ENCODE measurements at regions not wholly inside any gene's neighbourhood (a gene's known extent, or its start where the extent isn't known, plus 50 kb on each side); places are given as distances from the start of the nearest gene placed in this dataset.
"Not testable (repeated sequence)": the region's sequence is repeated elsewhere in the genome, so short reads cannot be mapped to it uniquely, and the experiment has no call there.

DNA sequence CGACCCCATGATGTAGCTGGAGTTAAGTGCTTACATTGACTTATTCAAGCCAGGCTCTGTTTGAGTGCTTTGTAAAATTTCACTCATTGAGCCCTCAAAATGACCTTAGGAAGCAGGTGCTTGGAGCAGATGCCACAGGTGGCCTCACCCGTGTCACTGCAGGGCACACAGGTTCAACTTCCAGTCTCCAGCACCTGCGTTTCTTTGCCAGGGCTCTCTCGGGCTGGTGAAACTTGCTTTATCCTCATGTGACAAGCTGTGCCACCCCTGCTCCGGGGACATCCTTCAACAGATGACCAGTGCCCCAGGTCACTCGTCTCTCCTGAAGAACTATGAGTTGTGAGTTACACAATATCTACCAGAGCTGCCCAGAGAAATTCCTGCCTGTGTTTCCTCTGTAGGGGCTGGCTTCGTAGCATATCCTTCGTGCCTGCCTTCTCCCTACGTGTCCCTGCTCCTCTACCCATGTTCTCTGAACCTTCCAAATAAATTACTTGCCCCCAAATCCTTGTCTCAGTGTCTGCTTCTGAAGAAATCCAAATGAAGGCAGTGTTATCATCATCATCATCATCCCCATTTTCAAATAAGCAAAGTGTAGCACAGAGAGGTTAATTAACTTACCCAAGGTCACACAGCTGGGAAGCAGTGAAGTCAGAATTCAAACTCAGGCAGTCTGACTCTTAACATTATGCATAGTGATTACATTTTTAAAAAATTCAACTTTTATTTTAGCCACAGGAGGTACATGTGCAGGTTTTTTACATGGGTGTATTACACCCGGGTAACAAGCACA is 352.5 kb downstream of the NPIPA8 start:
- no peak for DNase-seq (ENCODE audit: low spot score)

DNA sequence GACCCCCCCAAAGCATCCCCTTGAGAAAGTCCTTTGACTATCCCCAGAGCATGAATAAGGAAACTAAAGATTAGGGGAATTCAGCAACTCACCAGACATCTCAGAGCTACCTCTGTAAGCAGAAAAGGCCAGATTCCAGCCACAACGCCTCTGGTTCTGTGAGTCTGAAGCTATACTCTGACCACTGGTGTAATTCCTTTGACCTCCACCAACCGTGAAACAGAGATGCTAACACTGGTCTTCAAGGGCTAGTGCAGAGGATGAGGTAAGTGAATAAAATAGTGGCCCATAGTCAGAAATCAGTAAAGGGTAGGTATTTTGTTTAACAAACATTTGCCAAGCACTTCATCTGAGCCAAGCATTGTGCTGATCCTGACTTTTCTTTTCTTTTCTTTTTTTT is 353.4 kb downstream of the NPIPA8 start:
- no peak for DNase-seq (ENCODE audit: low spot score)

DNA sequence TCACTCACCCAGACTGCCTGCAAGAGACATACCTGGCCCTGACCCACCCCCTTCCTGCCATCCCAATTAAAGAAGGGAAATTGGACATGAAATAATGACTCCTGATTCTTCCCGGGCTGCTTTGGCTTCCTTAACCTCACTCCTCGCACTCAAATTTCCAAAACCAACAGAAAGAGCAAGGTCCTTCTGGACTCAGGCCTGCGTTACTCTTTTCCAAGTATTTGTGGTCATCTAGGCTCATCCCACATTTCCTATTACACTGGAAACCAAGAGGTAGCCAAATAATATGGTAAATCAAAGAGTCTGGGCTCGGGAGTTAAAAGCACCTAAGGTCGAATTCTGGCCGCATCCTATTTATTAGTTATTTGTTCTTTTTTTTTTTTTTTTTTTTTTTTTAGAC is 359.3 kb downstream of the NPIPA8 start:
- no peak for DNase-seq (ENCODE audit: low spot score)

DNA sequence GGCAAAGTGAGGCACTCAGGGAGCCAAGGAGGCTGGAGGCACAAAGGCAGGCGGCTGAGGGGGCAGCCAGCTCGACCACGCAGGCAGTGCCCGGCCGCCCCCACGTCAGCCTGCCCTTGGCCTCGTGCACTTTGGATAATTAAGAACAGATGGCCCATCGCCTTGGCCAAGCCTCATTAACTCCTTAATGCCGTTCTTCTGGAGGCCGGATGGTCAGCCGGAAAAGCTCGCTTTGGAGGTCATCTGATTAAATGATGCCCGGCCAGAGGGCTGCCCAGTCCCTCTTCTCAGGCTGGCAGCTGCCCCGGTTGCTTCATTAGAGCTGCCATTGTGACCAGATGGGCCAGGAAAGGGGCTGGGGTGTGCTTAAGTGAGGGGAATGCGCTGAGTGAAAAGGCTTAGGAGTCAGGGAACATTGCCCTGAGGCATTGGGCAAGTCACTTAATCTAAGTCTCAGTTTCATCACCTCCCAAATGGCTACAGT is 364.0 kb downstream of the NPIPA8 start:
- no peak for DNase-seq (ENCODE audit: low spot score)

DNA sequence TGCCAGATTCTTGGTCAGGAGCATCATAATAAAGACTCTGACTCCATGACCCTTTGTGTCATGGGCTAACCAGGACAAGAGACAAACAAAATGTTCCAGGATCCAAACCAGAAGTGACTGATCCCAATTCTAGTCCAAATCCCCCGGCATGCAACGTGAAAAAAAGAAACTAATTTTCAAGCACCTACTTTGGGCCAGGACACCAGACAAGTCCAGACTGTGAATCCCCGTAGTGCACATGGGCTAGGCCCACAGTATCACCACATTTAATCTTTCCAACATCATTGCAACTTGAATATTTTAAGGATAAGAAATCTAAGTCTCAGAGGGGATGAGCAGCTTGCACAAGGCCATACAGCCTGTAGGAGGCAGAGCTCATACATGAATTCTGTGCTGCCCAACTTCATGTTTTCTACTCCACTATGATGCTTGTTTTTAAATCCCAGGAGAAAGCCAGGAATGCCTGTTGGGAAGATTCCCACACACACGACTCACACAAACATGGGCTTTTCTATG is 365.7 kb downstream of the NPIPA8 start:
- DNase-seq (ENCODE audit: low spot score), result no peak

DNA sequence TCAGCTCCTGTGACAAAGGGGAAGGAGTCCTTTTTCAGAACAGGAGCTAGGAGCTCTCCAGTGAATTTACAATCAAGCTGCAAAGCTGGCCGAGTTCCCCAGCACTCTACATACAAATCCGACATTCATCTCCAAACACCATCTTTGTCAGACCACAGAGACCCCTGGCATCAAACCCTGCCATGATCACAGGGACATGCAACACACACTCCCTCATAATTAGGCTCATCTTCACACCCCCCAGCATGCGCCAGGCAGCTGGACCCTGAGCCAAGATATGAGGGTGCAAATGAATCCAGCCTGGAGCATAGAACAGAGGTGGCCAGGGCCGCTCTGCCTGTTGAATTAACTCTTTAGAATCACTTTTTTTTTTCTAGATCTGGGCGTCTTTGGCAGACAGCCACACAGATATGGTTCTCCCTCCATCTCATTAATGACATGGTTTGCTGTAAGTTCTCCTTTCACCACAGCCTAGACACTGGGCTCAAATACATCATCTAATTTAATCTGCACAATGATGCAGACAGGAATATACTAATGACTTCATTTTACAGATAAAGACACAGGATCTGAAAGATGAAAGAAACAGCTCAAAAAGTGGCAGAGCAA is 366.3 kb downstream of the NPIPA8 start:
- DNase-seq (ENCODE audit: low spot score), result no peak

DNA sequence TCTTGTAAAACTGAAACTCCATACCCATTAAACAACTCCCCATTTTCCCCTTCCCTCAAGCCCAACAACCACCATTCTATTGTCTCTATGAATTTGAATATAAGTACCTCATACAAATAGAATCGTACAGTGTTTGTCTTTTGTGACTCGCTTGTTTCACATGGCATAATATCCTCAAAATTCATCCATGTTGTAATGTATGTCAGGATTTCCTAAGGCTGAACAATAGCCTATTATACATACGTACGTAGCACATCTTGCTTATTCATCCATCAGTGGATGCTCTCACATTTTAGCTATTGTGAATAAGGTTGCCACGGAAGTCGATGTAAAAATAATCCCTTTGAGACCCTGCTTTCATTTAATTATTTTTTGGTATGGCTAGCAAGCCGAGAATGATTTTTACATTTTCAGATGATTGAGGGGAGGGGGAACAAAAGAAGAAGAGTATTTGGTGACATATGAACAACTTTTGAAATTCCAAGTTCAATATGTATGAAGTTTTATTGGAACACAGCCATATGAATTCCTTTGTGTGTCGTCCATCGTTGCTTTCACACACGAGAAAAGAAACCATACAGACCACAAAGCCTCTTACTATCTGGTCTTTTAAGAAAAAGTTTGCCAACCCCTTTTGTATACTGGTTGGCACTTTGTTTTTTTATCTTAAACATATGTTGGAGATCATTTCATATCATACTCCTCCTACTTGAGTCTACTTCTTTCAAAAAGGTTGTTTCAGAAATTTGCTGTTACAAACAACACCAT is 371.2 kb downstream of the NPIPA8 start:
- DNase-seq (ENCODE audit: low spot score), result no peak

DNA sequence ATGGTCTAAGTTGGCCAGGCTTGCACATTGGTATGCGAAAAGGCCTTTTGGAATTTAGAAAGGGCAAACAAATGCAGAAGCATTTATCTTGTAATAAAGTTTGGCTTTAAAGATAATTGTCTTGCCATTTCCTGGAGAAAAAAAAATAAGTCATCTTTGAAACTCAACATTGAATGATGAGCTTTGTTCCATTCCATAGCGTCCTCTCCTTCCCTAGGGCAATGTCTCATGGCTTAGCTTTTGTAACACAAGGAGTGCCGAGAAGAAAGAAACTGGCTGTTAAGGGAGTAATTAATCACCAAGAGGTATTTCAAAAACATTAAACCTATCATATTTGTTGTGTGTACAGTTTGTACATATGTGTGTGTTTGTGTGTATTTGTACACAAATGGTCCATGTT is 372.3 kb downstream of the NPIPA8 start:
- no peak for DNase-seq (ENCODE audit: low spot score)

DNA sequence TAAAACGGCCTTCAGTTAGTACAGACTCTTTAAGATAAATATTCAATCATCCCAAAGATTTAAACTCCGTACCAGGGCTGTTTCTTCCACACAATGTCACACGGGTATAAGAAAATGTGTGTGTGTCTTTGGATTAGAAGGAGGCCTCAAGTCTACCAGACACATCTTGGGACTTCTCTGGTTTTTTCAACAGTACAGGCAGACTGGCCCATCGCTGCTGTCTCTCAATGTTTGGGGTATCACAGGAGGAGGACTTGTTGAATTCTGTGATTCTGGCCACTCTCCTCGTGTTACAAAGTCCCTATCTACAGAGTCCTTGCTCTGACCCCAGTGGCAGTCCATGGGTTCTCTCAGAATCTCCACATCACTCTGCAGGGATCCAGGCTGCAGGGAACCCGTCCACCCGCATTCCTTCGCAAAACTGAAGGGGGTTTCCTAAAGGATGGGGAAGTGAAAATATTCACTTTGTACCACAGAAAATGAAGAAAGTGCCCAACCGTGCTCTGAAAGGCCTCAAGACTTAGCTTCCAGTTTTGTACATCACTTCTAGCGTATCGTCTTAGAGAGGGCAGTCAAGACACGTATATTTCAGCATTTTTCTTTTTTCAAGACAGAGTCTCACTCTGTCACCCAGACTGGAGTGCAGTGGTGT is 373.2 kb downstream of the NPIPA8 start:
- DNase-seq (ENCODE audit: low spot score), result no peak

DNA sequence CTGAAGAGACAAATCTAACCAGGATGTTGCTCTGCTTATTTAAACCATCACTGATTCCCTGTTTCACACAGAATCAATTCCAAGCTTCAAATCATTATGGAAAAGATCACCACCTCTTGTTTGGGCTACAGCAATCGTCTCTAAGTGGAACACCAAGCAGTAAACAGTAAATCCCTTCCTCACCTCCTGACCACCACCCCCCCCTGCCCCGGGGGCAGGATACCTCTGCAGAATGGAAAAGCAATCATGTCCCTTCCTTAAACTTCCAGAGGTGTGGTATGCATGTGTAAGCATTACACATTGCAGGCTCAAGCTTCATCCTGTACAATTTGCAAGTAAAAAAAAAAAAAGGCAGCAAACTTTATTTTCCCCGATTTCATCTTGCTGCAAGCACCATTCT is 373.8 kb downstream of the NPIPA8 start:
- no peak for DNase-seq (ENCODE audit: low spot score)

DNA sequence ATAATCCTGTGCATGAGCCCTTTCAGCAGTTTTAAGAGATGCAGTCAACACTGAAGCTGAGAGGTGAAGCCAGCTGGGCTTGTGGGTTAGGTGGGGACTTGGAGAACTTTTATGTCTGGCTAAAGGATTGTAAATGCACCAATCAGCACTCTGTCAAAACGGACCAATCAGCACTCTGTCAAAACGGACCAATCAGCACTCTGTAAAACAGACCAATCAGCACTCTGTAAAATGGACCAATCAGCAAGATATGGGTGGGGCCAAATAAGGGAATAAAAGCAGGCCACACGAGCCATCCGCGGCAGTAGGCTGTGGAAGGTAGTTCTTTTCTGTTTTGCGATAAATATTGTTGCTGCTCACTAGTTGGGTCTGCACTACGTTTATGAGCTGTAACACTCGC is 374.7 kb downstream of the NPIPA8 start:
- not testable (repeated sequence) for DNase-seq (ENCODE audit: low spot score)

DNA sequence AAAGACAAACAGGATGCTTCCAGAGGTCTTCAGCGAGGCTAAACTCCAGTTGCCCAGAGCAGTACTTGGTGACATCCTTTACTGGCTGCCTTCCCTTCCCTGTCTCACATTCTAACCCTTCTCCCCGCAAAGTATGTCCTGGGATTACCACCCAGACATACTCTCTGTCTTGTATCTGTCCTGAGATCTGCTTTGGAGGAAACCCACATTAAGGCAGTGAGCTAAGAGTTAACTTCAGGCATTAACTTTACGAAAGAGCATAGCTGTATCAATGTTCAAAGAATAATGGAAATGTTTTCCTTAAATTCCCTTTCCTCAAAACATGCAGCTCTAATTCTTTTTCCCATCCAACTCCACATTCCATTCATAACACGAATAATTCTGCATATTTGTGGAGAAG is 385.2 kb downstream of the NPIPA8 start:
- no peak for DNase-seq (ENCODE audit: low spot score)

DNA sequence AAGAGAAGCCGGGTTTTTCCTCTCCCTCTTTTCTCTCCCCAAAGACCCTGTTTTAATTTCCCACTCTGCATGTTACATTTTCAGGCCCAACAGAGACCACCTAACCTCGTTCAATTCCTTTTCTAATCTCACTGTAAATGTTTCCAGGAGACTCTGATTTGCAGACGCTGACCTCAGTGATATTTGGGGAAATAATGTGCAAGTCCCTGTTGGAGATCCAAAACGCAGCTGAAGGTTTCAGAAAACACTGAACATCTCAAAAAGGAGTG is 386.6 kb downstream of the NPIPA8 start:
- no peak for DNase-seq (ENCODE audit: low spot score)

DNA sequence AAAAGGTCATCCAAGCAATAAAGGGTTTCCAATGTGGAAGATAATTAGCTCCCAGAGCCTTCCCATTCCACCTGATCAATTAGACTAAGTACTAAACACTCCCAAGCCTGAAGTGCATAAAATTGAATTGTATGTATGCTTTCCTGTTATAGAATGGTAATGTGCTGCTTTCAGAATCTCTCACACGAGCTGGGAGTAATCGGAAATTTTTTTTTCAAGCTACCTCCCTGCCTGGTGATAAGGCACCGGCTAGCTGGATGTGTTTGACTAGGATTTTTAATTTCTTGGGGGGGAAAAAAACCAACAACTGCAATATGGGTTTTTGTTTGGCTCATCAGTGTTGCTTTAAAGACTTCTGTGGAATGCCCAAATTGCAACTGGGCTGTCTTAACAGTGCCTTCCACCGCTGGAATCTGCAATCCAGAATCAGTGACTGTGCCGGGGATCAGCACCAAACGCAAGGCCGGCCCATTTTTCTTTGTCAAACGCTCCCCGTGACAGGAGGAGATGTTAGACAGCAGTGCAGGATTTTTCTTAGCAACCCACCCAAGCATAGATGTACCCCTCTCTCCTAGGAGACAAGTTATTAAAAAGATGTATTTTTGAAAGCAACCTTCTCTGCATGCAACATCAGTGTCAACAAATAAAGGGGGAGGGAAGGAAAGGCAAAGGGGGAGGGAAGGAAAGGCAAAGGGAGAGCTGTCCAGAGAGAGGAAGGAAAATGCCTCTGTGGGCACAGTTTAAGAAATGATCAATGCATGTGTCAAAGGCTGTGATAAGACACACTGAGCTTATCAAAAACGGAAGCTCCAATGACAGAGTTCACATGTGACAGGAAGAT is 387.2 kb downstream of the NPIPA8 start:
- no peak for DNase-seq (ENCODE audit: low spot score)

DNA sequence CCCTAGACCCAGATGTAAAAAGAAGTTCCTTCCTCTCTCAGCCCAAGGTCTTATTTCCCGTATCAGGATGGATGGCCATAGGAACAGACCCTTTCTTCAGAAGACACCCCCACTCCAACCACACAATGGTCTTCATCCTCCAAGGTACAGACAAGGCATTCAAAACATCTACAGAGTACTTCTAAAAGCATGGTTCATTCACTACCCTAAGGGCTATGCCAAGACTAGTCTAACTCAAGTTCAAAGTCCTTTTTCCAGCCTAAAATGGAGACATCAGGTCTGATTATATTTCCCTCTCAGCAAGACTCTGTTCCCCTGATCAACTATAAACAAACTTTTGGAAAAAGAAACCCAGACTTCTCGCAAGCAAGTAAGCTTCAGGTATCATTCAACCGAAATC is 388.9 kb downstream of the NPIPA8 start:
- no peak for DNase-seq (ENCODE audit: low spot score)

DNA sequence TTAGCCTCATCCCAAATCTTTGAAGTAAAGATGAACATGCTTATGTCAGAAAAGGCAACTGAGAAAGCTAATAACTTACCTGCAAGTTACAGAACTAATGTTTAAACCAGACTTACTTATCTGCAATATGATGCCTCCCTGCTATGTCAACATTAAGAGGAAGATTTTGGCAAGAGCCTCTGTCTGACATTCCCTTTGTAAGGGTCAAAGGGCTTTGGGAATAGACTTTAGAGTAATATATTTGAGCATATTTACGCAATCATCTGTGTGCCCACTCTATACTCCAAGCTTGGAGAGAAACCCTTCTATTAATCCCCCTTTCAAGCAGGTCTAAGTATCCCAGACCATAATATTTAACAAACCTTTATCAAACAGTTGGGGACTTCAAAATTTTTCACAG is 389.4 kb downstream of the NPIPA8 start:
- DNase-seq (ENCODE audit: low spot score), result no peak

DNA sequence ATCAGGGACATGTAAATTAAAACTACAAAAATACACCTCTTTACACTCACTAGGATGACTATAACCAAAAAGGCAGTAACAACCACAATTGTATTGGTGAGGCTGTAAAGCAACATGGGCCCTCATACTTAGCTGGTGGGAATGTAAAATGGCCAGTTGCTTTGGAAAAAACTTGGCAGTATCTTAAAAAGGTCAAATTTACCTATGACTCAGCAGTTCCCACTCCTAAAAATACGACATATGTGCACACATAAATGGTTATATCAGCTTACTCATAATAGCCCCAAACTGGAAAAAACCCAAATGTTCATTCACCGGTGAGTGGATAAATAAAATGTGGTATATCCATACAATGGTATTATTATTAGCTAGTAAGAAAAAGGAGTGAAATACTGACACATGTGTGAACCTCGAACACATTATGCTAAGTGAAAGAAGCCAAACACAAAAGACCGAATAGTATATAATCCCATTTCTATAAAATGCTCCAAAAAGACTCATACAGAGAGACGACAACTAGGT is 391.4 kb downstream of the NPIPA8 start:
- DNase-seq (ENCODE audit: low spot score), result no peak

DNA sequence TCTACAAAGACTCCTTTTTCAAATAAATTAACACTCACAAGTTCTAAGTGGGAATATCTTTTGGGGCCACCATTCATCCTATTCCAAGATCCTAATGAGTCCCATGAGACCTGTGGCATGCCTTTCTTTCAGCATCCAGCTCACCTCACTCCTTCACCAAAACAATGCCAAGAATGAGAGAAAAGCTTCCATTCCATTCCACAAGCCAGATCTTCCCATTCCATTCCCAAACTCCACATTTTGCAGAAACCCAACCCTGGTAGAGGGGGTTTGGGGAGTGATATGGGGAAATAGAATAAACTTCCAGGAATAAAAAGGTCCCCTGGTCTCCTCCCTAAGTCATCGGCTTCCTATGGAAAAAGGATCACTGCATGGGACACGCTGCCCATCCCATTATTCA is 392.2 kb downstream of the NPIPA8 start:
- DNase-seq (ENCODE audit: low spot score), result no peak

DNA sequence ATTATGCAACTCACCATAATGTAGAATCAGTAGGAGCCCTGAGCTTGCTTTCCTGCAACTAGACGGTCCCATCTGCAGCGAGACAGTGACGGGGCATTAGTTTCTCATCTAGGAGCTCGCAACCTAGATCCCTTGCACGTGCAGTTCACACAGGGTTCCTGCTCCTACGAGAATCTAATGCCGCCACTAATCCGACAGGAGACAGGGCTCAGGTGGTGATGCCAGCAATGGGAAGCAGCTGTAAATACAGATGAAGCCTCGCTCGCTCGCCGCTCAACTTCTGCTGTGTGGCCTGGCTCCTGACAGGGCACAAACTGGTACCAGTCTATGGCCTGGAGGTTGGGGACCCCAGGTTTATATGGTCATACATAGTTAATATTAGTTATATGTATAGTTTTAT is 394.5 kb downstream of the NPIPA8 start:
- no peak for DNase-seq (ENCODE audit: low spot score)

DNA sequence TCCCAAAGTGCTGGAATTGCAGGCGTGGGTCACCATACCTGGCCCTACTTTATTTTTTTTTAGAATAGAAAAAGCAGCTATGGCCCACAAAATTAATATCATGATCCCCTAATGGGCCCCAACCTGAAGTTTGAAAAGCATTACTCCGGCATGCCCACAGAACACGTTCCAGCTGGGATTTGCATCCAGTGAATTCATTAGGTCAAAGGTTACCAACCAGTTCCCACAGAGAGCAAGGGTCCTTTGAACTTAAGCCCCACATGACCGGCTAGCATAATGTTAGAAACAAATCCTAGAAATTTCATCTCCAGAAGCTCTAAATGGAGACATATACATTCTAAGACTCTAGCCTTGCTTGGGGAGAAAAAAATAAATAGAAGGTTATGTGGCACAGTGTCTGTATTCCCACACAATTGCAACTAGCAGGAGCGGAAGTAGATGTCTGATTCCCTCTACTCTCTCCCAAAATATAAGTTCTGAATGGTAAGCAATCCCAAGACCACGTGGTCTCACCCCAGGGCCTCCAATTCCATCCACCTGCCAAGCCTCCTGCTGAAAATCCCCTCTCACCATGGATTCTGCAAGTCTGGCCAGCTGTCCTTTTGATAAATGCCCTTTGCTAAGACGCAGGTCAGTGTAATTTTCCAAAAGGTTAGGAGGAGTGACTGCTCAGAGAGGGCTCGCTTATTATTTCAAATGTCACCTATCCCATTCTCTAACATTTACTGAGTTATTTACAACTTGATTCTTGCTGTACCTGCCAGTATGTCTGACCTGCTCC is 395.8 kb downstream of the NPIPA8 start:
- no peak for DNase-seq (ENCODE audit: low spot score)

DNA sequence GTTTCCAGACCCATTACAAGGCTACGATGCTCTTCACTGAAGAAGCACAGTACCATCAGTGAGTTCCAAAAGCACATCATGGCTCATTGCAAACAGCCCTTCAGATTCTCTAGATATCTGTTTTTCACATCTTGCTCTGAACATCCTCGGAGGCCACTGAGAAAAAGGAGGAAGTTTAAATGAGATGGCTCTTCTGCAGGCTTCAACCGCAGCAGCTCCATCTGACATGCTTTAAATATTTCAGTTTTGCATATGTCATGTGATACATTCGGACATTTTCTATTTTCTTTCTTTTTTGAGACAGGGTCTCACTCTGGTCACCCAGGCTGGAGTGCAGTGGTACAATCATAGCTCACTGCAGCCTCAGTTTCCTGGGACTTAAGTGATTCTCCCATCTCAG is 396.8 kb downstream of the NPIPA8 start:
- no peak for DNase-seq (ENCODE audit: low spot score)
